ENCODE measurements at regions not wholly inside any gene's neighbourhood (a gene's known extent, or its start where the extent isn't known, plus 50 kb on each side); places are given as distances from the start of the nearest gene placed in this dataset.

GRCh38 chr10:29026065-29026797, 262.6 kb upstream of the LYZL1 start (continued):
- TF ChIP-seq CTCF (IDR thresholded peaks at IDR 0.05 in 2 of 3, conservative IDR thresholded peaks at IDR 0.05 in 1 of 3; ENCODE audit: borderline replicate concordance in 1 of 3, insufficient read depth in 1 of 3, low read depth in 2 of 3, low read length in 2 of 3) (no peak), POLR2AphosphoS5 (IDR thresholded peaks at IDR 0.05; ENCODE audit: low read depth, low read length) (no peak), JUND (IDR thresholded peaks at IDR 0.05) (no peak), EZH2 (IDR thresholded peaks at IDR 0.05) (no peak), EZH2phosphoT487 (IDR thresholded peaks at IDR 0.05; ENCODE audit: borderline replicate concordance) (no peak), EGR1 (IDR thresholded peaks at IDR 0.05; ENCODE audit: low read depth) (no peak)

- Histone ChIP-seq H2AFZ (ENCODE audit: low read depth, low read length, poor library complexity, severe bottlenecking) (no peak overlapping the region), H3K4me3 (replicated peaks in 1 of 2; ENCODE audit: low read depth in 1 of 2, low read length in 2 of 2) (no peak overlapping the region), H4K20me1 (ENCODE audit: insufficient read depth) (no peaks in the 10 kb centered on the region), H3K27ac (ENCODE audit: low read depth, low read length) (no peak overlapping the region), H3K27me3 (ENCODE audit: insufficient read depth, low read length) (no peaks in the 10 kb centered on the region), H3K36me3 (ENCODE audit: control insufficient read depth in 1 of 2, insufficient read depth in 2 of 2, low read length in 2 of 2) (no peaks in the 10 kb centered on the region), H3K79me2 (ENCODE audit: insufficient read depth, low read length) (no peaks in the 10 kb centered on the region), H3K9me2 (ENCODE audit: insufficient read depth) (no peaks in the 10 kb centered on the region), H3K9me3 (ENCODE audit: control insufficient read depth in 1 of 2, insufficient read depth in 1 of 2, low read depth in 1 of 2, low read length in 2 of 2) (no peaks in the 10 kb centered on the region), H3K4me1 (ENCODE audit: control insufficient read depth in 1 of 2, insufficient read depth in 2 of 2, low read length in 2 of 2) (no peaks in the 10 kb centered on the region), H3K4me2 (ENCODE audit: low read length) (no peak overlapping the region), H3K9ac (ENCODE audit: low read length) (no peak overlapping the region)
- ChIA-PET POLR2A (no interaction called here), CTCF (interaction anchor here (1.6 kb wide), 1 partner anchor 35 kb away, joined by 3 read pairs; no protein-coding TSS in a partner anchor), RAD21 (ENCODE audit: low non-redundant PET in 1 of 2, low total read pairs in 2 of 2, uncharacterized antibody in 2 of 2, unreplicated experiment in 2 of 2) (no interaction called here)
- no peak for DNase-seq (ENCODE audit: low read depth, low spot score)
- intact Hi-C loops (cut with micrococcal nuclease), result no loop called here
- no TSS peak for BruUV-seq (replicated peaks)
- ATAC-seq, result no peak
- TF ChIP-seq REST (IDR thresholded peaks at IDR 0.05; ENCODE audit: low read depth) (no peak), SRF (IDR thresholded peaks at IDR 0.05; ENCODE audit: low read depth) (no peak), SP1 (IDR thresholded peaks at IDR 0.05; ENCODE audit: low read depth) (no peak), CTCF (IDR thresholded peaks at IDR 0.05 in 2 of 3, conservative IDR thresholded peaks at IDR 0.05 in 1 of 3; ENCODE audit: borderline replicate concordance in 1 of 3, insufficient read depth in 1 of 3, low read depth in 2 of 3, low read length in 2 of 3) (no peak), ZFX (IDR thresholded peaks at IDR 0.05) (no peak), CBX3 (IDR thresholded peaks at IDR 0.05; ENCODE audit: low read depth) (no peak), FOSL1 (IDR thresholded peaks at IDR 0.05; ENCODE audit: low read depth) (no peak), POLR2AphosphoS5 (IDR thresholded peaks at IDR 0.05; ENCODE audit: low read depth, low read length) (no peak), EZH2 (IDR thresholded peaks at IDR 0.05) (no peak), ATF3 (IDR thresholded peaks at IDR 0.05) (no peak), ZNF274 (IDR thresholded peaks at IDR 0.05; ENCODE audit: low read depth, low read length) (no peak), TCF7L2 (IDR thresholded peaks at IDR 0.05; ENCODE audit: borderline replicate concordance, extremely low read depth, insufficient read depth, insufficient read length) (no peak)
Measured at GRCh38 chr10:29026802-29027580, 261.9 kb upstream of the LYZL1 start.

All from HCT116 (cell line).